OCI-LY3 (cell line): ENCODE measurements at regions not wholly inside any gene's neighbourhood (a gene's known extent, or its start where the extent isn't known, plus 50 kb on each side); places are given as distances from the start of the nearest gene placed in this dataset.
"Not testable (repeated sequence)": the region's sequence is repeated elsewhere in the genome, so short reads cannot be mapped to it uniquely, and the experiment has no call there.

Experiments used
- EZH2phosphoT487 ChIP-seq: fragments of 200-600 bp; shearing (Covaris generic); IDR thresholded peaks from 2 replicates; pipeline ENCODE4 v1.6.1; 2018; ENCODE audit warnings: antibody characterized with exemption, mixed run types, low read depth
- TF ChIP-seq, protein P1 (sequence below): fragments of 200-600, 300-600 bp; sonication (generic); IDR thresholded peaks from 2 replicates; pipeline ENCODE4 v1.5.1; 2014; ENCODE audit warnings: antibody characterized with exemption, low read length, low read depth

DNA sequence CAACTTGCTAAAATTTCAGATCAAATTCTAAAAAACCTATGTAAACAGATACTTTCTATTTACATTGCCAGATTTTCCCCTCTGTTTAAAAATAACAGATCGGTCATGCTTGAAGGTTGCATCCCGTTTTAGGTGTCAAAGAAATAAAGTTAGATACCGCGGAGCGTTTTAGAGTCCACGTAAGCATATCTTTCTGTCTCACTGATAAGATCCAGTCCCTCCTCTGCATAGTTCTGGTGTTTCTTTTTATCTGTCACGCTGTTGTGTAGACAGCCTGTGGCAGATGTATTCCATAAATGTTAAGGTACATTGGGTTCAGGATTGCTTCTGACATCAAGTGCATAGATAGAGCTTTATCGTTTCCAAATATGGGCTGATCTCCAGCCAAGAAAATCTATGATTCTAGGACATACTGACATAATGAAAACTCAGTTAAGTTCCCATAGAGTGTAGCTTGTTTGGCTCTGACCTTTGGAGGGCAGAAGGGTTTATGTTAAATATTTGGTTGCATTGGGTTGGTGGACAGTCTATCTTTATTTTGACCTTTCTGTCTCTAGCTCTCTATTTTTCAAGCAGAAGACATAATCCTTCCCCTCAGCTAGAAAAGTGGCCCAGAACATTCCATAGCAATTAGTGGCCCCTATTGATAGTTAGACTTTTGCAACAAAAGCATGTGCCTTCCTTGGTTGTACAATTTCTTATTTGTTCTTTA, 109.2 kb downstream of the GPR85 start:
- TF ChIP-seq, protein P1, sequence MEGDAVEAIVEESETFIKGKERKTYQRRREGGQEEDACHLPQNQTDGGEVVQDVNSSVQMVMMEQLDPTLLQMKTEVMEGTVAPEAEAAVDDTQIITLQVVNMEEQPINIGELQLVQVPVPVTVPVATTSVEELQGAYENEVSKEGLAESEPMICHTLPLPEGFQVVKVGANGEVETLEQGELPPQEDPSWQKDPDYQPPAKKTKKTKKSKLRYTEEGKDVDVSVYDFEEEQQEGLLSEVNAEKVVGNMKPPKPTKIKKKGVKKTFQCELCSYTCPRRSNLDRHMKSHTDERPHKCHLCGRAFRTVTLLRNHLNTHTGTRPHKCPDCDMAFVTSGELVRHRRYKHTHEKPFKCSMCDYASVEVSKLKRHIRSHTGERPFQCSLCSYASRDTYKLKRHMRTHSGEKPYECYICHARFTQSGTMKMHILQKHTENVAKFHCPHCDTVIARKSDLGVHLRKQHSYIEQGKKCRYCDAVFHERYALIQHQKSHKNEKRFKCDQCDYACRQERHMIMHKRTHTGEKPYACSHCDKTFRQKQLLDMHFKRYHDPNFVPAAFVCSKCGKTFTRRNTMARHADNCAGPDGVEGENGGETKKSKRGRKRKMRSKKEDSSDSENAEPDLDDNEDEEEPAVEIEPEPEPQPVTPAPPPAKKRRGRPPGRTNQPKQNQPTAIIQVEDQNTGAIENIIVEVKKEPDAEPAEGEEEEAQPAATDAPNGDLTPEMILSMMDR: not testable (repeated sequence)
- TF ChIP-seq EZH2phosphoT487: not testable (repeated sequence)
